CD4-positive, alpha-beta T cell (primary cell): ENCODE measurements at regions not wholly inside any gene's neighbourhood (a gene's known extent, or its start where the extent isn't known, plus 50 kb on each side); places are given as distances from the start of the nearest gene placed in this dataset.
"Not testable (repeated sequence)": the region's sequence is repeated elsewhere in the genome, so short reads cannot be mapped to it uniquely, and the experiment has no call there.

Experiments used
- ATAC-seq: fragments of 200-7000 bp; cut with Tn5 transposase; one replicate; pipeline ENCODE4 v1.10.0; 2022; ENCODE audit warnings: mild to moderate bottlenecking; ENCODE audit not compliant: poor library complexity
- CTCF ChIA-PET: fragments of 350-600 bp; sonication (Branson Sonifier 250); formaldehyde crosslinking; loops from one replicate; lab custom pipeline; 2021; ENCODE audit warnings: antibody characterized with exemption, inconsistent platforms; lab: Charles Lee
- POLR2A ChIA-PET: fragments of 350-600 bp; sonication (Branson Sonifier 250); formaldehyde crosslinking; loops from one replicate; lab custom pipeline; 2021; ENCODE audit warnings: antibody characterized with exemption, inconsistent platforms; lab: Charles Lee
- DNase-seq, 14 experiments: peaks; one replicate each; pipeline ENCODE4 v3.0.0-alpha.2; 2013 to 2020; ENCODE audit warnings: mixed read lengths in 2 of 14
- H3K27ac ChIP-seq, 2 donors: one replicate each; pipeline versions ENCODE4 v1.5.1 to v1.7.0; 2013; ENCODE audit warnings: low read length in 2 of 2, low read depth in 1 of 2, mild to moderate bottlenecking in 1 of 2
- H3K27me3 ChIP-seq, 2 experiments: 1 replicate in 1 of 2; 2 replicates in 1 of 2; pipeline versions ENCODE4 v1.6.1 to v1.7.0; 2013; ENCODE audit warnings: low read length in 2 of 2, control low read depth in 1 of 2, mild to moderate bottlenecking in 1 of 2, moderate library complexity in 1 of 2; ENCODE audit not compliant: insufficient read depth in 2 of 2, control insufficient read depth in 1 of 2
- H3K36me3 ChIP-seq: one replicate; pipeline ENCODE4 v1.6.1; 2013; ENCODE audit warnings: low read length, control low read depth; ENCODE audit not compliant: insufficient read depth
- H3K4me1 ChIP-seq: one replicate; pipeline ENCODE4 v1.6.1; 2013; ENCODE audit warnings: low read length, control low read depth; ENCODE audit not compliant: insufficient read depth
- H3K4me3 ChIP-seq: one replicate; pipeline ENCODE4 v1.5.1; 2013; ENCODE audit warnings: mild to moderate bottlenecking, low read length, moderate library complexity
- H3K9me3 ChIP-seq, 2 experiments: 1 replicate in 1 of 2; 2 replicates in 1 of 2; pipeline versions ENCODE4 v1.6.1 to v1.7.0; 2013; ENCODE audit warnings: low read length in 2 of 2, mild to moderate bottlenecking in 2 of 2, control low read depth in 1 of 2, moderate library complexity in 1 of 2; ENCODE audit not compliant: control insufficient read depth in 1 of 2, insufficient read depth in 1 of 2
- H3K27ac Mint-ChIP-seq: one replicate; pipeline ENCODE4 v1.8.0; 2020; ENCODE audit warnings: mixed read lengths
- H3K27me3 Mint-ChIP-seq: one replicate; pipeline ENCODE4 v1.8.0; 2021; ENCODE audit warnings: mixed read lengths
- H3K36me3 Mint-ChIP-seq: one replicate; pipeline ENCODE4 v1.8.0; 2021; ENCODE audit warnings: low read depth, mixed read lengths
- H3K4me1 Mint-ChIP-seq: one replicate; pipeline ENCODE4 v1.8.0; 2021; ENCODE audit warnings: low read depth, mixed read lengths
- H3K4me3 Mint-ChIP-seq: one replicate; pipeline ENCODE4 v1.8.0; 2020; ENCODE audit warnings: mild to moderate bottlenecking, mixed read lengths
- H3K9me3 Mint-ChIP-seq: one replicate; pipeline ENCODE4 v1.8.0; 2020; ENCODE audit warnings: mixed read lengths
- intact Hi-C, 2 experiments: fragments of 100-400 bp; cut with DNase I in 1 of 2; cut with micrococcal nuclease in 1 of 2; formaldehyde crosslinking; loops; one replicate each; pipeline versions ENCODE4 v1.15.1 to v1.9.0; 2023 to 2025; cut with DNase I, micrococcal nuclease
- TF ChIP-seq, protein P1 (sequence below): fragments of 200-600 bp; IDR thresholded peaks from one replicate; pipeline ENCODE4 v1.8.0; 2022; ENCODE audit warnings: antibody characterized with exemption, mild to moderate bottlenecking

GRCh38 chrX:128616933-128617332, 564.7 kb upstream of the ACTRT1 start:
- Histone ChIP-seq H3K36me3 (no peaks in the 10 kb centered on the region), H3K4me1 (no peaks in the 10 kb centered on the region), H3K4me3 (no peak overlapping the region), H3K27me3 (no peaks in the 10 kb centered on the region), H3K9me3 (no peaks in the 10 kb centered on the region), H3K27ac (no peak overlapping the region)
- Mint-ChIP-seq H3K4me3 (no peak overlapping the region), H3K36me3 (no peaks in the 10 kb centered on the region), H3K9me3 (no peaks in the 10 kb centered on the region), H3K27me3 (no peaks in the 10 kb centered on the region), H3K27ac (no peak overlapping the region), H3K4me1 (no peaks in the 10 kb centered on the region)
- no peak for DNase-seq
- no peak for ATAC-seq
- TF ChIP-seq, protein P1, sequence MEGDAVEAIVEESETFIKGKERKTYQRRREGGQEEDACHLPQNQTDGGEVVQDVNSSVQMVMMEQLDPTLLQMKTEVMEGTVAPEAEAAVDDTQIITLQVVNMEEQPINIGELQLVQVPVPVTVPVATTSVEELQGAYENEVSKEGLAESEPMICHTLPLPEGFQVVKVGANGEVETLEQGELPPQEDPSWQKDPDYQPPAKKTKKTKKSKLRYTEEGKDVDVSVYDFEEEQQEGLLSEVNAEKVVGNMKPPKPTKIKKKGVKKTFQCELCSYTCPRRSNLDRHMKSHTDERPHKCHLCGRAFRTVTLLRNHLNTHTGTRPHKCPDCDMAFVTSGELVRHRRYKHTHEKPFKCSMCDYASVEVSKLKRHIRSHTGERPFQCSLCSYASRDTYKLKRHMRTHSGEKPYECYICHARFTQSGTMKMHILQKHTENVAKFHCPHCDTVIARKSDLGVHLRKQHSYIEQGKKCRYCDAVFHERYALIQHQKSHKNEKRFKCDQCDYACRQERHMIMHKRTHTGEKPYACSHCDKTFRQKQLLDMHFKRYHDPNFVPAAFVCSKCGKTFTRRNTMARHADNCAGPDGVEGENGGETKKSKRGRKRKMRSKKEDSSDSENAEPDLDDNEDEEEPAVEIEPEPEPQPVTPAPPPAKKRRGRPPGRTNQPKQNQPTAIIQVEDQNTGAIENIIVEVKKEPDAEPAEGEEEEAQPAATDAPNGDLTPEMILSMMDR, result no peak
- ChIA-PET CTCF (no interaction called here), POLR2A (no interaction called here)
- intact Hi-C loops, result no loop called here

- H3K27ac Mint-ChIP-seq, DNase-seq, H3K27me3 ChIP-seq, H3K36me3 ChIP-seq, H3K27ac ChIP-seq, H3K9me3 ChIP-seq, H3K27me3 Mint-ChIP-seq, H3K36me3 Mint-ChIP-seq, intact Hi-C loops, H3K4me3 ChIP-seq, H3K4me3 Mint-ChIP-seq, POLR2A ChIA-PET, H3K4me1 ChIP-seq, CTCF ChIA-PET, H3K4me1 Mint-ChIP-seq, ATAC-seq, H3K9me3 Mint-ChIP-seq: not testable (repeated sequence)
Observed at GRCh38 chrX:128606817-128607216, 554.6 kb upstream of the ACTRT1 start.

GRCh38 chrX:128606357-128606756, 554.2 kb upstream of the ACTRT1 start:
- H3K27me3 Mint-ChIP-seq, H3K9me3 ChIP-seq, POLR2A ChIA-PET, DNase-seq, H3K36me3 ChIP-seq, H3K9me3 Mint-ChIP-seq, H3K27ac ChIP-seq, H3K36me3 Mint-ChIP-seq, H3K27me3 ChIP-seq, H3K4me1 Mint-ChIP-seq, H3K27ac Mint-ChIP-seq, intact Hi-C loops, CTCF ChIA-PET, H3K4me3 Mint-ChIP-seq, ATAC-seq, H3K4me3 ChIP-seq, H3K4me1 ChIP-seq: not testable (repeated sequence)

DNA sequence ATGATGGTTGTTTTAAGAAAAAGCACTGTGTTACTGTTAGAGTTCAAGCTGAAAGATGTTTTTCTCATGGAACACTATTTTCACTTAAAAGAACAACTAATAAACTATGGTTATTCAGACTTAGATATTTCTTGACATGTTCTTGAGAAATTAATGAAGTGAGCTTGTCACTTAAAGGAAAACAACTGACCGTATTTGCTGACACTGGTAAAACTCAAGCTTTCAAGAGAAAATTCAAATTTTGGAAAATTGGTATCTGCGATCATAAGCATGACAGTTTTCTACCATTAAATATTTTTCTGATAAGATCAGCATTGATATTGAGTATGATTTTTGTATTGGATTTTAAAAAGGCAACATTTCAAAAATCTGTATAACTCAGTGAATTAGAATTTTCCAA, 549.5 kb upstream of the ACTRT1 start:
- Mint-ChIP-seq H3K4me1 (no peaks in the 10 kb centered on the region), H3K4me3 (no peak overlapping the region), H3K9me3 (no peaks in the 10 kb centered on the region), H3K27me3 (no peaks in the 10 kb centered on the region), H3K36me3 (no peaks in the 10 kb centered on the region), H3K27ac (no peak overlapping the region)
- CTCF ChIA-PET, result no interaction called here
- DNase-seq, result no peak
- intact Hi-C loops, result no loop called here
- TF ChIP-seq, protein P1, result no peak
- Histone ChIP-seq H3K36me3 (no peaks in the 10 kb centered on the region), H3K27me3 (no peaks in the 10 kb centered on the region), H3K27ac (no peak overlapping the region), H3K4me1 (no peaks in the 10 kb centered on the region), H3K4me3 (no peak overlapping the region), H3K9me3 (no peaks in the 10 kb centered on the region)
- POLR2A ChIA-PET, result no interaction called here
- ATAC-seq, result no peak
